B cell (primary cell): ENCODE measurements at regions not wholly inside any gene's neighbourhood (a gene's known extent, or its start where the extent isn't known, plus 50 kb on each side); places are given as distances from the start of the nearest gene placed in this dataset.

ENCODE experiments used
- CTCF ChIP-seq: fragments of 200-600 bp; IDR thresholded peaks from one replicate; pipeline ENCODE4 v1.8.0; 2022; ENCODE audit warnings: antibody characterized with exemption, mild to moderate bottlenecking
- EZH2 ChIP-seq: IDR thresholded peaks from 2 replicates; pipeline ENCODE4 v1.6.1; 2012; ENCODE audit warnings: borderline replicate concordance, low read depth, mild to moderate bottlenecking, moderate library complexity, low read length; ENCODE audit not compliant: insufficient read depth, poor library complexity, severe bottlenecking

- TF ChIP-seq CTCF (no peak), EZH2 (no peak)
Measured at GRCh38 chr15:66986951-66987350, 78.5 kb upstream of the SMAD3 start.
